ENCODE measurements at regions not wholly inside any gene's neighbourhood (a gene's known extent, or its start where the extent isn't known, plus 50 kb on each side); places are given as distances from the start of the nearest gene placed in this dataset.

GRCh38 chr4:157911662-157912061 lies 261.2 kb downstream of the GASK1B start:
- ChIA-PET CTCF (no interaction called here), POLR2A (ENCODE audit: low non-redundant PET) (no interaction called here)
- no peak overlapping the region for H3K27ac ChIP-seq
- no peak for TF ChIP-seq CTCF (conservative IDR thresholded peaks at IDR 0.05; ENCODE audit: low read depth)
- no peak for DNase-seq (ENCODE audit: low spot score)

DNA sequence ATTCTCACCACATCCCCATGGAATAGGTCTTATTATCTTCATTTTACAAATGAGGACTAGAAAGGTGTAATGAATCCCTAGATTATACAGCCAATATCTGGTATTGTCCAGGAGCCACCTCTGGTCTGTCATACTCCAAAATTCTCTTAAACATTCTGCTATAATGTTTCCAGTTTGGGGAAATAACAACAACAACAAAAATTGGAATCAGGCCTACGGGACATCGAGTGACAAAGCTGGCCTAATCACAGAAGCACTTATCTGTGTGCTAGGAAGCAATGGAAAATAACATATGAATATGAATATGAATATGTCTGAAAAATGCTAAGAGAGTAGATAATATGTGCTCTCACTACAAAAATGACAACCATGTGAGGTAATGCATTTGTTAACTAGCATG lies 264.1 kb downstream of the GASK1B start:
- no peak for TF ChIP-seq CTCF (conservative IDR thresholded peaks at IDR 0.05; ENCODE audit: low read depth)
- CTCF ChIA-PET, result interaction anchor here (0.6 kb wide), 1 partner anchor 82 kb away, joined by 4 read pairs; no protein-coding TSS in a partner anchor
- POLR2A ChIA-PET (ENCODE audit: low non-redundant PET), result no interaction called here
- H3K27ac ChIP-seq, result no peak overlapping the region
- no peak for DNase-seq (ENCODE audit: low spot score)

GRCh38 chr4:157908031-157908430 lies 264.8 kb downstream of the GASK1B start:
- CTCF ChIA-PET, result no interaction called here
- H3K27ac ChIP-seq, result no peak overlapping the region
- no peak for TF ChIP-seq CTCF (conservative IDR thresholded peaks at IDR 0.05; ENCODE audit: low read depth)
- no peak for DNase-seq (ENCODE audit: low spot score)
- POLR2A ChIA-PET (ENCODE audit: low non-redundant PET), result no interaction called here

GRCh38 chr4:157907226-157907946 lies 265.4 kb downstream of the GASK1B start:
- TF ChIP-seq CTCF (conservative IDR thresholded peaks at IDR 0.05; ENCODE audit: low read depth), result no peak
- H3K27ac ChIP-seq, result no peak overlapping the region
- ChIA-PET POLR2A (ENCODE audit: low non-redundant PET) (no interaction called here), CTCF (no interaction called here)
- DNase-seq (ENCODE audit: low spot score), result no peak

GRCh38 chr4:157898836-157899605 lies 273.8 kb downstream of the GASK1B start:
- H3K27ac ChIP-seq, result no peak overlapping the region
- POLR2A ChIA-PET (ENCODE audit: low non-redundant PET), result no interaction called here
- CTCF ChIA-PET, result interaction anchor here (0.6 kb wide), 1 partner anchor 63 kb away, joined by 4 read pairs; no protein-coding TSS in a partner anchor
- no peak for DNase-seq (ENCODE audit: low spot score)
- no peak for TF ChIP-seq CTCF (conservative IDR thresholded peaks at IDR 0.05; ENCODE audit: low read depth)

DNA sequence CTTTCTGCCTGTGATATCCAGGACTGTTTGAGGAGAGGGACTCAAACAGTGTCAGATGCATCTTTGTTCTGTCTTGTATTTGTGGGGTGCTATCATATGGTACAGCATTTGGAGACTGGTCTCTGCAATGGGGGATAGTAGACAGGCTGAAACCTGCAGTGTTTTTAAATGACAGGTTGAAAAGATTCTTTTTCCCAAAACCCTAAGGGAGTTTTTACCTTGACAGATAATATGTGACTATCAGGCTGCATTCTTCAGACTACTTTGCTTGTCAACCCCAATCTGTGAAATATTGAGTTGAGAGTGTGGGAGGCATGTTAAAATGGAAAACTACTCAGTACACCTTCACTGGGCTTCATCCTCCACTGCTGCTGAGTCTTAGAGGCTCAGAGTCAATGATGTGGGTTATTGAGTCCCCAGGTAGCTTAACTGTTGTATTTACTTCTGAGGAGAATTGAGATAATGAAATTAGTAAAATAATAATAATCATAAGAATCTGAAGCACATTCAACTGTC lies 274.9 kb downstream of the GASK1B start:
- ChIA-PET CTCF (no interaction called here), POLR2A (ENCODE audit: low non-redundant PET) (no interaction called here)
- no peak for DNase-seq (ENCODE audit: low spot score)
- no peak overlapping the region for H3K27ac ChIP-seq
- TF ChIP-seq CTCF (conservative IDR thresholded peaks at IDR 0.05; ENCODE audit: low read depth), result no peak

Data from RWPE1 (cell line).